CD14-positive monocyte (primary cell): ENCODE measurements at regions not wholly inside any gene's neighbourhood (a gene's known extent, or its start where the extent isn't known, plus 50 kb on each side); places are given as distances from the start of the nearest gene placed in this dataset.

Experiments used
- DNase-seq, 3 donors: peaks; one replicate each; pipeline ENCODE4 v3.0.0-alpha.2; 2011 to 2022
- H2AFZ ChIP-seq: 2 replicates; pipeline ENCODE4 v1.6.0; 2012; ENCODE audit warnings: mild to moderate bottlenecking, low read depth, low read length, inconsistent platforms; ENCODE audit not compliant: insufficient read depth, poor library complexity, severe bottlenecking
- H3K27ac ChIP-seq, 2 donors: 1 replicate in 1 of 2; 2 replicates in 1 of 2; pipeline ENCODE4 v1.5.1; 2012 to 2013; ENCODE audit warnings: low read length in 2 of 2, control low read depth in 1 of 2, inconsistent platforms in 1 of 2, low read depth in 1 of 2, mild to moderate bottlenecking in 1 of 2
- H3K27me3 ChIP-seq, 2 donors: one replicate each; pipeline versions ENCODE4 v1.6.0 to v1.6.1; 2011 to 2013; ENCODE audit warnings: low read length in 2 of 2; ENCODE audit not compliant: control insufficient read depth in 2 of 2, insufficient read depth in 2 of 2
- H3K36me3 ChIP-seq, 2 donors: replicated peaks in 1 of 2; 1 replicate in 1 of 2; 2 replicates in 1 of 2; pipeline versions ENCODE4 v1.5.1 to v1.6.1; 2012 to 2013; ENCODE audit warnings: low read length in 2 of 2, control low read depth in 1 of 2, inconsistent platforms in 1 of 2, mild to moderate bottlenecking in 1 of 2; ENCODE audit not compliant: insufficient read depth in 2 of 2, control insufficient read depth in 1 of 2
- H3K4me1 ChIP-seq, 2 donors: 1 replicate in 1 of 2; 2 replicates in 1 of 2; pipeline versions ENCODE4 v1.5.1 to v1.6.1; 2012 to 2013; ENCODE audit warnings: low read length in 2 of 2, control low read depth in 1 of 2, inconsistent platforms in 1 of 2, mild to moderate bottlenecking in 1 of 2, moderate library complexity in 1 of 2; ENCODE audit not compliant: insufficient read depth in 2 of 2, control insufficient read depth in 1 of 2
- H3K4me2 ChIP-seq: replicated peaks from 2 replicates; pipeline ENCODE3; 2012; ENCODE audit warnings: low read length, moderate library complexity, mild to moderate bottlenecking; ENCODE audit not compliant: poor library complexity, severe bottlenecking; ENCODE audit errors: extremely low read depth
- H3K4me3 ChIP-seq, 3 experiments: fragments of 200-600 bp in 1 of 3; sonication (generic) in 1 of 3; replicated peaks in 1 of 3; 1 replicate in 2 of 3; 2 replicates in 1 of 3; pipeline ENCODE4 v1.5.1; 2011 to 2013; ENCODE audit warnings: low read length in 3 of 3, mild to moderate bottlenecking in 3 of 3, control low read depth in 2 of 3, low read depth in 2 of 3, inconsistent platforms in 1 of 3, moderate library complexity in 1 of 3
- H3K79me2 ChIP-seq: 2 replicates; pipeline ENCODE4 v1.6.0; 2012; ENCODE audit warnings: mild to moderate bottlenecking, control low read depth, inconsistent platforms, low read length, moderate library complexity; ENCODE audit not compliant: insufficient read depth
- H3K9ac ChIP-seq: 2 replicates; pipeline ENCODE4 v1.6.0; 2017; ENCODE audit warnings: low read length, mild to moderate bottlenecking; ENCODE audit not compliant: insufficient read depth, poor library complexity, severe bottlenecking
- H3K9me3 ChIP-seq, 2 donors: replicated peaks in 1 of 2; 1 replicate in 1 of 2; 2 replicates in 1 of 2; pipeline versions ENCODE4 v1.5.1 to v1.6.1; 2012 to 2013; ENCODE audit warnings: low read length in 2 of 2, control low read depth in 1 of 2; ENCODE audit not compliant: control insufficient read depth in 1 of 2, insufficient read depth in 1 of 2
- H4K20me1 ChIP-seq: 2 replicates; pipeline ENCODE4 v1.6.0; 2012; ENCODE audit warnings: mild to moderate bottlenecking, low read length, control low read depth, moderate library complexity; ENCODE audit not compliant: insufficient read depth
- H3K27ac Mint-ChIP-seq, 7 donors: one replicate each; pipeline ENCODE4 v1.8.0; 2020; ENCODE audit warnings: mild to moderate bottlenecking in 7 of 7, mixed read lengths in 7 of 7, moderate library complexity in 6 of 7, inconsistent platforms in 2 of 7
- H3K27me3 Mint-ChIP-seq, 3 donors: one replicate each; pipeline ENCODE4 v1.8.0; 2021 to 2022; ENCODE audit warnings: low read depth in 3 of 3, mild to moderate bottlenecking in 3 of 3, mixed read lengths in 3 of 3, moderate library complexity in 3 of 3, inconsistent platforms in 1 of 3
- H3K36me3 Mint-ChIP-seq, 2 donors: one replicate each; pipeline ENCODE4 v1.8.0; 2020; ENCODE audit warnings: mixed read lengths in 2 of 2, inconsistent platforms in 1 of 2, mild to moderate bottlenecking in 1 of 2
- H3K4me1 Mint-ChIP-seq: one replicate; pipeline ENCODE4 v1.8.0; 2020; ENCODE audit warnings: mild to moderate bottlenecking, mixed read lengths
- H3K4me3 Mint-ChIP-seq, 2 donors: one replicate each; pipeline ENCODE4 v1.8.0; 2020; ENCODE audit warnings: mild to moderate bottlenecking in 2 of 2, mixed read lengths in 2 of 2, moderate library complexity in 1 of 2
- H3K9me3 Mint-ChIP-seq, 7 donors: one replicate each; pipeline ENCODE4 v1.8.0; 2020 to 2022; ENCODE audit warnings: mixed read lengths in 7 of 7, mild to moderate bottlenecking in 6 of 7, moderate library complexity in 6 of 7, inconsistent platforms in 2 of 7
- CTCF ChIP-seq: fragments of 200-600 bp; IDR thresholded peaks from one replicate; pipeline ENCODE4 v1.8.0; 2022; ENCODE audit warnings: antibody characterized with exemption, mild to moderate bottlenecking
- WGBS: methylation state at CpG from one replicate; pipeline ENCODE4 v1.1.5; 2013; ENCODE audit warnings: missing lambda C conversion rate; ENCODE audit not compliant: insufficient coverage; 5-methylcytosine and 5-hydroxymethylcytosine counted together
- intact Hi-C, 2 donors: fragments of 100-400 bp; cut with micrococcal nuclease; formaldehyde crosslinking; loops; one replicate each; pipeline versions ENCODE4 v1.15.0 to v1.15.1; 2023

GRCh38 chr11:128328955-128329551 is 258.3 kb downstream of the ETS1 start:
- Histone ChIP-seq H3K27me3 (no peaks in the 10 kb centered on the region), H3K4me1 (no peaks in the 10 kb centered on the region), H3K36me3 (no peaks in the 10 kb centered on the region), H2AFZ (no peak overlapping the region), H3K79me2 (no peaks in the 10 kb centered on the region), H3K4me2 (no peak overlapping the region), H3K9me3 (no peaks in the 10 kb centered on the region), H3K9ac (no peak overlapping the region), H3K4me3 (no peak overlapping the region), H3K27ac (no peak overlapping the region), H4K20me1 (no peaks in the 10 kb centered on the region)
- Mint-ChIP-seq H3K27me3 (peaks cover 0 to 1% (median 0%) of the 10 kb centered on the region in 3 donors), H3K4me1 (peaks cover 11% of the 10 kb centered on the region), H3K4me3 (no peak overlapping the region), H3K36me3 (no peaks in the 10 kb centered on the region), H3K27ac (peak overlapping the region in 1 of 7 donors; percentile 10), H3K9me3 (no peaks in the 10 kb centered on the region)
- no peak for DNase-seq
- no peak for TF ChIP-seq CTCF
- WGBS: 0% methylated on average over 1 of the region's 9 CpGs
- intact Hi-C loops: no loop called here

- Histone ChIP-seq H3K27ac (no peak overlapping the region), H3K4me3 (no peak overlapping the region), H3K79me2 (no peaks in the 10 kb centered on the region), H3K4me2 (no peak overlapping the region), H3K9ac (no peak overlapping the region), H3K36me3 (no peaks in the 10 kb centered on the region), H4K20me1 (no peaks in the 10 kb centered on the region), H2AFZ (no peak overlapping the region), H3K4me1 (no peaks in the 10 kb centered on the region), H3K27me3 (no peaks in the 10 kb centered on the region), H3K9me3 (no peaks in the 10 kb centered on the region)
- no peak for TF ChIP-seq CTCF
- Mint-ChIP-seq H3K4me1 (peaks cover 11% of the 10 kb centered on the region), H3K36me3 (no peaks in the 10 kb centered on the region), H3K9me3 (no peaks in the 10 kb centered on the region), H3K4me3 (no peak overlapping the region), H3K27me3 (peaks cover 0 to 1% (median 1%) of the 10 kb centered on the region in 3 donors), H3K27ac (no peak overlapping the region)
- DNase-seq: no peak
- intact Hi-C loops: no loop called here
- WGBS: 100% methylated on average over 1 of the region's 4 CpGs
Measured at GRCh38 chr11:128327274-128327673, 260.1 kb downstream of the ETS1 start.
